Thyroid gland (tissue), 4 donors: ENCODE measurements at regions not wholly inside any gene's neighbourhood (a gene's known extent, or its start where the extent isn't known, plus 50 kb on each side); places are given as distances from the start of the nearest gene placed in this dataset.

Experiments
- POLR2A ChIP-seq, 2 donors: fragments of 450-650 bp; IDR thresholded peaks; one replicate each; pipeline ENCODE4 v1.6.1; 2017; ENCODE audit warnings: antibody characterized with exemption in 2 of 2, mild to moderate bottlenecking in 2 of 2, moderate library complexity in 1 of 2
- TF ChIP-seq, protein P1 (sequence below), 6 experiments: fragments of 200-600 bp in 3 of 6; fragments of 450-650 bp in 3 of 6; sonication (generic) in 3 of 6; IDR thresholded peaks; one replicate each; pipeline ENCODE4 v1.5.1; 2016 to 2019; ENCODE audit warnings: antibody characterized with exemption in 6 of 6, mild to moderate bottlenecking in 2 of 6, inconsistent platforms in 1 of 6, moderate library complexity in 1 of 6

DNA sequence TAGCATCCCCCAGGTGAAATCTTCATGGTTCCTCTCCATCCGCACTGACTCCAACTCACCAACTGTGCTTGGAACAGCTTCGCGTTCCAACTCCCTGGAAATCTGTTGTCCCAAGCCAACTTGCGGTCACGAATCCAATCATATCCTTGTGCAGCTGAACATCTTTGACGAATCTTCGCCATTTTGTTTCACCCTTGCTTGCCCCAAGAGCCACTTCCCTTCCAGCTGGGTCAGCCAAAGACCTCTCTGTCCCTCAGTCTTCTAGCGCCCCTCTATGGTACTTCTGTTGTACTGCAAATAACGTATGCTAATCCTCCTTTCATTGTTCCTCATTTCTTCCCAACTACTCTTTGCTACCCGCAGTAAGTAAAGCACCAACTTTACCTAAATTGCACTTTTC is 61.0 kb upstream of the TARS1 start:
- TF ChIP-seq, protein P1, sequence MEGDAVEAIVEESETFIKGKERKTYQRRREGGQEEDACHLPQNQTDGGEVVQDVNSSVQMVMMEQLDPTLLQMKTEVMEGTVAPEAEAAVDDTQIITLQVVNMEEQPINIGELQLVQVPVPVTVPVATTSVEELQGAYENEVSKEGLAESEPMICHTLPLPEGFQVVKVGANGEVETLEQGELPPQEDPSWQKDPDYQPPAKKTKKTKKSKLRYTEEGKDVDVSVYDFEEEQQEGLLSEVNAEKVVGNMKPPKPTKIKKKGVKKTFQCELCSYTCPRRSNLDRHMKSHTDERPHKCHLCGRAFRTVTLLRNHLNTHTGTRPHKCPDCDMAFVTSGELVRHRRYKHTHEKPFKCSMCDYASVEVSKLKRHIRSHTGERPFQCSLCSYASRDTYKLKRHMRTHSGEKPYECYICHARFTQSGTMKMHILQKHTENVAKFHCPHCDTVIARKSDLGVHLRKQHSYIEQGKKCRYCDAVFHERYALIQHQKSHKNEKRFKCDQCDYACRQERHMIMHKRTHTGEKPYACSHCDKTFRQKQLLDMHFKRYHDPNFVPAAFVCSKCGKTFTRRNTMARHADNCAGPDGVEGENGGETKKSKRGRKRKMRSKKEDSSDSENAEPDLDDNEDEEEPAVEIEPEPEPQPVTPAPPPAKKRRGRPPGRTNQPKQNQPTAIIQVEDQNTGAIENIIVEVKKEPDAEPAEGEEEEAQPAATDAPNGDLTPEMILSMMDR (IDR thresholded peaks at IDR 0.05), result peak in 2 of 6 experiments; percentile 9 to 12
- no peak for TF ChIP-seq POLR2A (IDR thresholded peaks at IDR 0.05)
